Stimulated activated CD8-positive, alpha-beta memory T cell treated with anti-CD3 and anti-CD28 coated beads, Interleukin-12 subunit alpha, Interleukin-12 subunit beta, amount 100 ng/mL, for 24 hours (primary cell): ENCODE measurements at regions not wholly inside any gene's neighbourhood (a gene's known extent, or its start where the extent isn't known, plus 50 kb on each side); places are given as distances from the start of the nearest gene placed in this dataset.
"Not testable (repeated sequence)": the region's sequence is repeated elsewhere in the genome, so short reads cannot be mapped to it uniquely, and the experiment has no call there.

Experiments used
- DNase-seq: peaks from one replicate; pipeline ENCODE4 v3.0.0-alpha.2; 2020; ENCODE audit errors: extremely low read depth

DNA sequence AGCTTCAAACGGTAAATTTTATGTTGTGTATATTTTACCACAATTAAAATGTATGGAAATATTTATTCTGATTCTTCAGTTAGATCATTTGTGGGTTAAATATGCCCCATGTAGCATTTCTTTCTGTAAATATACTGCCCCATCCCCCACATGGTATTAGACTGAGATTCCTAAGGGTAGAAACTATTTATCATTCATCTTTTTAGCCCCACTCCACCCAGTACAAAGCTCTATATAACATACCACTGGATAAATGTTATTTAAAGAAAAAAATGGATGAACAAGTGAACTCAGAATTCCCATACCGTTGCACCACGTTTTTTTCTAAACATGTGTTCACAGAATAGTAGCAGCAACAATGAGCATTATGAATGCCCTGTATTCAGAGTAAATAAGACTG is 234.0 kb upstream of the IRF2BP2 start:
- DNase-seq: no peak

DNA sequence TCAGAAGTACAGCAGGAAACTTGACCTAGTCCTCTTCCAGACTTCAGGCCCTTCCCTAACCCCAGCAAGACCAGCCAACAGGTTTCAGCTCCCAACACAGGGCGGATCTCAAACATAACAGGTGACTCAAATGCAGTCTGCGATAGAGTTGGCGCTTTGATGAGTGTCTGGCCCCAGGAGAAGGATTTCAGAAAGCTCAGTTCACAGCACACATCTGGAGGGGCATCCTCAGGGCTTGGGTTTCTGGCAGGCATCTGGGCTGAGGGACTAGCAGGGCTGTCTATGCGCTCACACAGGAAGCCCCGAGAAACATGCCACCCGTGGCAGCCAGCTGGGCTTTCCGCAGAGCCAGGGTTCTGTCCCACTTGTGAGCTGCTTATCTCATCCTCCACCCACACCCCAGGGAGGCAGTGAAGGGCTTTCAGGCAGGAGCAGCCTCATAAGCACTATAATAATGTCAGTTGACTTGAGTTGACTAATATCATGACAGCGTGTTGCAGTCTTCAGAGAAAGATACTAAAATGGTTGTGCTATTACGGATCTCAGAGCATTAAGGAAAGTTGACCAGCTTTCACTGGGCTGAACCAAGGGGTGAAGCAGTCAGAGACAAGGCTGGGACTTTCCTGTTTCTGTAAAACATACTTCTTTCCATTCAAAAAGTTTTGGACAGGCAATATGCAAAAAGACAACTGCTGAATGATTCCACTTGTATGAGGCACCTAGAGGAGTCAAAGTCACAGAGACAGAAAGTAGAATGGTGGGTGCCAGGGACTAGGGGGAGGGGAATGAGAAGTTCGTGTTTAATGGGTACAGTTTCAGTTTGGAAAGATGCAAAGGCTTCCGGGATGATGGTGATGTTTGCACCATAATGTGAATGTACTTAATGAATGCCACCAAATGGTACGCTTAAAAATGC is 233.0 kb upstream of the IRF2BP2 start:
- DNase-seq: peak; percentile 62

GRCh38 chr1:234841710-234842231 is 231.8 kb upstream of the IRF2BP2 start:
- DNase-seq: no peak

GRCh38 chr1:234841281-234841680 is 231.3 kb upstream of the IRF2BP2 start:
- no peak for DNase-seq

GRCh38 chr1:234840843-234841242 is 230.9 kb upstream of the IRF2BP2 start:
- DNase-seq: no peak

DNA sequence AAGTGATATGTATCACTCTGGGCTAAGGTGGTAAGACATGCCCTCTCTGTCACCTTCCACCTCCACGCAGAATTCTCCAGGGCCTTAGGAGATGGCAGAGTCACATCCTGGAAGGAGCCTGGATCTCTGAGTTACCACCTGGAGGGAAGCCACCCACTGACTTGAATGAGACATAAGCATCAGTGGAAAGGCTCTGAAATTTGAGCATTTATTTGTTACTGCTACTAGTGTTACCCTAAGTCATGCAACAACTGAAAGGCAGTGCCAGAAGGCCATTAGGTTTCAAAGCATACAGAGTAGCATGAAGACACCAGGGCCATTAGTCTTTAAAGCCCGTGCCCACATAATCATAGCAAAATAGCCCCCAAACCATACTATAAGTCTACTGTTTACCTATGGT is 230.3 kb upstream of the IRF2BP2 start:
- DNase-seq: no peak

DNA sequence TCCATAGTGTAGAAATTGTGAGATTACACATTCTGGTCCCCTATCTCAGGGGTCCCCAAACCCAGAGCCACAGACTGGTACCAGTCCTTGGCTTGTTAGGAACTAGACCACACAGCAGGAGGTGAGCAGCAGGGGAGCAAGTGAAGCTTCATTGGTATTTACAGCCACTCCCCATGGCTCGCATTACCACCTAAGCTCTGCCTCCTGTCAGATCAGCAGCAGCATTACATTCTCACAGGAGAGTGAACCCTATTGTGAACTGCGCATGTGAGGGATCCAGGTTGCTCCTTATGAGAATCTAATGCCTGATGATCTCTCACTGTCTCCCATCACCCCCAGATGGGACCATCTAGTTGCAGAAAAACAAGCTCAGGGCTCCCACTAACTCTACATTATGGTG is 229.7 kb upstream of the IRF2BP2 start:
- no peak for DNase-seq

- DNase-seq: no peak
Observed at GRCh38 chr1:234838820-234839219, 228.8 kb upstream of the IRF2BP2 start.

DNA sequence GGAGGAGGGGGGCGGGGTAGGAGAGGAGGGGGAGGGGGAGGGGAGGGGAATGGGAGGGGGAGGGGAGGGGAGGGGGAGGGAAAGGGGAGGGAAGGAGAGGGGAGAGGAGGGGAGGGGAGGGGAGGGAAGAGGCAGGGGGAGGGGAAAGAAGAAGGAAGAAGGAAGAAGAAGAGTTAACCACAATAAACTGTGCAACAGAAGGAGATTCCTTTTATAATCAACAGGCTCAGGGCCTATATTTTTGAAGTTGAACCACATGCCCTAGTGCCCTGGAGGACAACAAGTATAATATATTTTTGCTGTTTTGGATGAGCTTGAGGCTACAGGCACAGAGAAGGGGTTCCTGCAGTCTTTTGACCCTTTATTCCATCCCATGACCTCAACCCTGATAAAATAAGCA is 228.2 kb upstream of the IRF2BP2 start:
- no peak for DNase-seq

DNA sequence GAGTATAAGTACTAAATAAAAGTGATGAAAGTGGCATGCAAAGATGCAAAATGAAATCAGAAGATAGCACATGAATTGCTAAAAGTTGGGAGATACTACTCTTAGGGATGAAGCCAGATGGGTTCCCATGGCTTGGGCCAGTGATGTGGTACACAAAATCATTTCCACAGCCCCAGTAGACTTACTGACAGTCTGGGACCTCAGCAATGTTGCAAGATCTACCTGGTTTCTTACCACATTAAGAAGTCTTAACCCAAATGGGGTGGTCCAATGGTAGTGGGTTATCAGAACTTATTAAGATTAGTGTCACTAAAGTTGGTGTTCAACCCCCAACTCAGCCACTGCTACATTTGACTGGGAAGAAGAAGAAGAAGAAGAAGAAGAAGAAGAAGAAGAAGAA is 227.7 kb upstream of the IRF2BP2 start:
- DNase-seq: no peak

GRCh38 chr1:234836776-234837357 is 226.9 kb upstream of the IRF2BP2 start:
- DNase-seq: no peak

DNA sequence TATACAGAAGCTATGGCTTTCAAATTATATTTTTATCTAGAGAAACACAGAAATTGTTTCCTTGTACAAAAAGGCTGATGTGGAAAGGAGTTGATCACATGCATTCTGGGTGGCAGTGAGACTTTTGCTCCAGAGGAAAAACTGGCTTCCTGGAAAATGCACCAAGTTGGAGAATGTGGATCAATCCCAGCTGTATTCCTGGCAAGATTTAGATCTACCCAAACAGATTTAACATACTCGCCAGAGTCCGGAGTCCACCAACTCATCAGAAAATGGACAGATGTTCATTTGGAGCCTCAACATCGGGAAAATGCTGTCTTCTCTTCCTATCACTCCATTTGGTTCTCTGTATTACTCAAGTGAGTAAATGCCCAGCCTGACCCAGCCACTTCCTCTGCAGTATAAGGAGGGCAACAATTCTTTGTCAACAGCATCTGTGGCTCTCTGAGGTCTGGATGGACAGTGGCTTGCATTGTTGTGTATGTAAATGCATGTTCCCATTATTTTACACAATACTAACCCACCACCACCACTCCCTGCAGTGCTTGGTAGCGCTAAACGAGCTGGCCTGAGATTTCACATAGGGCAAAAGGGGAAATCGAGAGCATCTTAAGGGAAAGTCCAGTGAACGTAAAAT is 226.2 kb upstream of the IRF2BP2 start:
- no peak for DNase-seq

- DNase-seq: no peak
Observed at GRCh38 chr1:234835239-234835638, 225.3 kb upstream of the IRF2BP2 start.

- no peak for DNase-seq
Observed at GRCh38 chr1:234833646-234834045, 223.7 kb upstream of the IRF2BP2 start.

DNA sequence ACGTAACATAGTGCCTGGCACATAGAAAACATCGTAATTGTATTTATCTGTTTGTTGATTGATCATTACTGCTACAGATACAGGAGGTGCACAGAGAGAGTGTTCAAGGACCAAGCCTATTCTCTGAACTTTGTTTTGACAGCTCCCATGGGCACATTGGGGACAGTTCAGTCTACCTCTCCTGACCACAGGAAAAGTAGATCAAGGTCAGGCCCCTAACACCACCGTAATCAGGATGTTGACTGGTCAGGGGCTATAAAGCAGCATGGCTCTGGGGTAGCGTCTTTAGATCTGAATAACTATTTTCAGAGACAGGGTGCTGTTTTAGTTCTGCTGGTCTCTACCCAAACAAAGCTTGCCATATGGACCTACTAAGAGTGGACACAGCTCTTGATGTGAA is 223.1 kb upstream of the IRF2BP2 start:
- DNase-seq: no peak

DNA sequence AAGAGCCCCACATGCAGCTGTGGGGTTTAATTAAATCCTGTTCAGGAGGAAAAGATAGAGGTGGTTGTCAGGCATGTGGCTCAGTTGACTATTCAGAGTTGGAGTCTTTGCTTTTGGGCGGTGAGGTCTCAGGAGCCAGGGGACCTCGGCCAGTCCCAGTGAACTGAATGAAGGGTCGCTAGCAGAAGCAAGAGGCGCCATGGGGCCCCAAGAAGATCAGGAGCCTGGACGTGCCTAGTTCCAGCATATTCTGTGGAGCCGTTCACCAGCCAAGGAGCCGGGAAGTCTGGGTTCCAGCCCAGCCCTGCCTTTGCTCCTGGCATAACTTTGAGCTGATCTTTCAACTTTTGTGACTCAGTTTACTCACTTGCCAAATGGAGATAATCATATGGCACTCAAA is 217.7 kb upstream of the IRF2BP2 start:
- no peak for DNase-seq

- no peak for DNase-seq
Observed at GRCh38 chr1:234827181-234827580, 217.2 kb upstream of the IRF2BP2 start.

- DNase-seq: no peak
Observed at GRCh38 chr1:234826352-234826751, 216.4 kb upstream of the IRF2BP2 start.

GRCh38 chr1:234825498-234826165 is 215.7 kb upstream of the IRF2BP2 start:
- no peak for DNase-seq

GRCh38 chr1:234824836-234825235 is 214.9 kb upstream of the IRF2BP2 start:
- DNase-seq: not testable (repeated sequence)

DNA sequence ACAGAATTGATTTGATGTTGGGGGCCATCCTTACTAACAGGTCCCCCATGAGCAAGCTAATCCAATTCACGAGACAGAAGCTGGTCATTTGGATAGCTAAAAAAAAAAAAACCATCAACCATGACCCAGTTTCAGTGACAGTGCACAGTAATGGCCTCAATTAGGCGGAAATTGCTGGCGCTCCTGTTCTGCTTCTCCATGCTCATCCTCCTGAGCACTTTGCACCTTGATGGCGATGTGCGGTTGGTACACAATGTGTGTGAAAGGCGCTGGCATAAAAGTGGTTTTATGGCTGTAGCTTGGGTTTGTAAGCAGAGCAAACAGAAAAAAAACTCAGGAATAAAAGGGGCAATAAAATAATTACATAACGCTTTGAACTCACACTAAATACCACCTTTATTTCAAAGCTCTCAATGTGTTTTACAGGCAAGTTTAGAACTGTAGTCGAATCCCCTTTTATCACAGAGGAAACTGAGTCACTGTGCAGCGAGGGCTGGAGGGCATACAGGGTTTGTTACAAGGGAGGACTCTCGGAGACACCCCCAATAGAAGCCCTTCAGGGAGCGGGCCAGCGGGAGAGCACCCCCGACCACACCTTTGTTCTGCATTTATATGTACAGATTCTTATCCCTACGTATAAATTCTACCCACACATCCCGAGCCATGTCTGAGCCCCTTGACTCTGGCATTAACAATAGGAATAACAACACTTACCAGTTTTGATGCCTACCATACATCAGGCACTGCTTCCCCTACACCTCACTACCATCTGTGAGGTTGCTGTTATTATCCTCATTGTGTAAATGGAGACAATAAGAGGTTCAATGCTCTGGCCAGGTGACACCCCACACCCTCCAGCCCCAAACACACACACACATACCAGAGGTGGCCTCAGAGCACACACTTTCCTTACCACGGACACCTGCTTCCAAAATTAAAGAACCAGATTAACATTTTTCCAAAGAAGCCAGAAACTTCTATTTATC is 213.5 kb upstream of the IRF2BP2 start:
- no peak for DNase-seq
